IMR-90 (cell line): ENCODE measurements at regions not wholly inside any gene's neighbourhood (a gene's known extent, or its start where the extent isn't known, plus 50 kb on each side); places are given as distances from the start of the nearest gene placed in this dataset.

Experiments
- ATAC-seq: fragments of 200-7000 bp; cut with Tn5 transposase; 2 replicates; pipeline ENCODE4 v1.9.1; 2020; ENCODE audit warnings: low read depth, mild to moderate bottlenecking, moderate library complexity
- BruUV-seq: library from RNA; stranded (reverse); fragments of 400-500 nt; replicated peaks from 2 replicates; lab custom pipeline; 2021; lab: Mats Ljungman, UMichigan
- CTCF ChIA-PET: fragments of 300-600 bp; formaldehyde crosslinking; extraction: SDS; loops from one replicate; lab custom pipeline; 2021; ENCODE audit warnings: antibody characterized with exemption; lab: Yijun Ruan, JAX
- POLR2A ChIA-PET: fragments of 300-600 bp; sonication (Branson Sonifier 250); formaldehyde crosslinking; loops from one replicate; lab custom pipeline; 2022; ENCODE audit warnings: antibody characterized with exemption; ENCODE audit not compliant: unreplicated experiment; lab: Charles Lee
- DNase-seq: peaks from one replicate; pipeline ENCODE4 v3.0.0; 2013
- H2AFZ ChIP-seq: replicated peaks from 2 replicates; pipeline ENCODE3; 2013; ENCODE audit warnings: low read length, mild to moderate bottlenecking; ENCODE audit not compliant: poor library complexity
- H2AK5ac ChIP-seq: 2 replicates; pipeline ENCODE4 v1.6.1; 2013; ENCODE audit warnings: low read depth, low read length, inconsistent platforms
- H2AK9ac ChIP-seq: replicated peaks from 2 replicates; pipeline ENCODE3; 2013; ENCODE audit warnings: mild to moderate bottlenecking, low read depth, low read length, moderate library complexity; ENCODE audit not compliant: poor library complexity
- H2BK120ac ChIP-seq: 2 replicates; pipeline ENCODE4 v1.6.1; 2013; ENCODE audit warnings: low read depth, low read length, inconsistent platforms
- H2BK15ac ChIP-seq: 3 replicates; pipeline ENCODE4 v1.6.1; 2013; ENCODE audit warnings: low read depth, low read length, inconsistent platforms
- H2BK20ac ChIP-seq: 2 replicates; pipeline ENCODE4 v1.6.1; 2013; ENCODE audit warnings: low read depth, mild to moderate bottlenecking, inconsistent platforms, low read length, moderate library complexity
- H2BK5ac ChIP-seq: 2 replicates; pipeline ENCODE4 v1.6.1; 2013; ENCODE audit warnings: mild to moderate bottlenecking, low read depth, low read length, inconsistent platforms; ENCODE audit not compliant: poor library complexity, severe bottlenecking
- H3K14ac ChIP-seq: replicated peaks from 2 replicates; pipeline ENCODE4 v1.6.1; 2013; ENCODE audit warnings: low read depth, low read length, inconsistent platforms
- H3K18ac ChIP-seq: 2 replicates; pipeline ENCODE4 v1.6.1; 2013; ENCODE audit warnings: low read depth, low read length, control low read depth
- H3K23ac ChIP-seq: 2 replicates; pipeline ENCODE4 v1.6.1; 2013; ENCODE audit warnings: low read depth, low read length, inconsistent platforms
- H3K27ac ChIP-seq: 2 replicates; pipeline ENCODE4 v1.5.1; 2013; ENCODE audit warnings: mild to moderate bottlenecking, control low read depth, low read length; ENCODE audit not compliant: insufficient read depth
- H3K27me3 ChIP-seq: 2 replicates; pipeline ENCODE4 v1.6.1; 2013; ENCODE audit warnings: low read length; ENCODE audit not compliant: control insufficient read depth, insufficient read depth
- H3K36me3 ChIP-seq: 2 replicates; pipeline ENCODE4 v1.6.1; 2013; ENCODE audit warnings: low read length, mixed read lengths; ENCODE audit not compliant: control insufficient read depth, insufficient read depth
- H3K4ac ChIP-seq: 2 replicates; pipeline ENCODE4 v1.6.1; 2013; ENCODE audit warnings: low read depth, low read length, inconsistent platforms
- H3K4me1 ChIP-seq: 2 replicates; pipeline ENCODE4 v1.6.1; 2013; ENCODE audit warnings: low read length, mixed read lengths; ENCODE audit not compliant: control insufficient read depth, insufficient read depth
- H3K4me2 ChIP-seq: 2 replicates; pipeline ENCODE4 v1.6.1; 2013; ENCODE audit warnings: low read depth, mild to moderate bottlenecking, control low read depth, low read length, moderate library complexity
- H3K4me3 ChIP-seq: 2 replicates; pipeline ENCODE4 v1.5.1; 2013; ENCODE audit warnings: low read depth, mild to moderate bottlenecking, control low read depth, low read length, moderate library complexity; ENCODE audit not compliant: insufficient read depth
- H3K56ac ChIP-seq: 2 replicates; pipeline ENCODE4 v1.6.1; 2013; ENCODE audit warnings: low read length, inconsistent platforms; ENCODE audit not compliant: insufficient read depth; ENCODE audit errors: extremely low read depth
- H3K79me1 ChIP-seq, 2 experiments: 2 replicates each; pipeline ENCODE4 v1.6.1; 2013; ENCODE audit warnings: low read length in 2 of 2, inconsistent platforms in 1 of 2, low read depth in 1 of 2
- H3K9ac ChIP-seq: 2 replicates; pipeline ENCODE4 v1.6.1; 2013; ENCODE audit warnings: low read depth, low read length, control low read depth
- H3K9me1 ChIP-seq: 2 replicates; pipeline ENCODE4 v1.6.1; 2013; ENCODE audit warnings: low read length, inconsistent platforms; ENCODE audit not compliant: insufficient read depth
- H3K9me3 ChIP-seq: 2 replicates; pipeline ENCODE4 v1.6.1; 2013; ENCODE audit warnings: low read length; ENCODE audit not compliant: control insufficient read depth, insufficient read depth
- H4K20me1 ChIP-seq: 2 replicates; pipeline ENCODE4 v1.6.1; 2013; ENCODE audit warnings: low read length, inconsistent platforms; ENCODE audit not compliant: insufficient read depth
- H4K5ac ChIP-seq: 2 replicates; pipeline ENCODE4 v1.6.1; 2013; ENCODE audit warnings: mild to moderate bottlenecking, low read depth, low read length, control low read depth
- H4K8ac ChIP-seq, 2 experiments: 2 replicates each; pipeline ENCODE4 v1.6.1; 2013; ENCODE audit warnings: low read depth in 2 of 2, low read length in 2 of 2, control low read depth in 1 of 2, inconsistent platforms in 1 of 2
- H4K91ac ChIP-seq: 2 replicates; pipeline ENCODE4 v1.6.1; 2013; ENCODE audit warnings: low read depth, low read length, inconsistent platforms; ENCODE audit not compliant: insufficient read depth
- BHLHE40 ChIP-seq: fragments of 150-350 bp; IDR thresholded peaks from 2 replicates; pipeline ENCODE4 v1.6.1; 2016; ENCODE audit warnings: mild to moderate bottlenecking, low read depth, low read length
- FOS ChIP-seq: fragments of 150-350 bp; IDR thresholded peaks from 2 replicates; pipeline ENCODE4 v1.6.1; 2016; ENCODE audit warnings: low read depth, low read length
- MAFK ChIP-seq: IDR thresholded peaks from 2 replicates; pipeline ENCODE4 v1.6.1; 2012; ENCODE audit warnings: low read depth, low read length, improper control_type of control experiment
- MXI1 ChIP-seq: IDR thresholded peaks from 2 replicates; pipeline ENCODE4 v1.6.1; 2012; ENCODE audit warnings: low read depth, mild to moderate bottlenecking, low read length, moderate library complexity, borderline replicate concordance
- NFE2L2 ChIP-seq: fragments of 150-350 bp; IDR thresholded peaks from 2 replicates; pipeline ENCODE4 v1.6.1; 2016; ENCODE audit warnings: low read depth, mild to moderate bottlenecking, low read length
- POLR2A ChIP-seq: IDR thresholded peaks from 2 replicates; pipeline ENCODE4 v1.6.1; 2012; ENCODE audit warnings: mild to moderate bottlenecking, low read depth, low read length
- RAD21 ChIP-seq: IDR thresholded peaks from 2 replicates; pipeline ENCODE4 v1.6.1; 2012; ENCODE audit warnings: low read length, improper control_type of control experiment
- WGBS, 2 experiments: methylation state at CpG; one replicate each; pipeline versions ENCODE4 v1.1.5 to v1.1.7; 2013; ENCODE audit warnings: missing lambda C conversion rate in 2 of 2; ENCODE audit not compliant: insufficient read length in 1 of 2; ENCODE audit errors: extremely low coverage in 2 of 2; 5-methylcytosine and 5-hydroxymethylcytosine counted together
- dilution Hi-C: fragments of 300-500 bp; cut with HindIII; formaldehyde crosslinking; loops from one replicate; pipeline ENCODE4 v1.14.3; 2018; ENCODE audit warnings: low sequenced_read_pairs; ENCODE audit not compliant: unreplicated experiment
- in situ Hi-C: fragments of 300-500 bp; cut with MboI; formaldehyde crosslinking; loops from 3 replicates; pipeline ENCODE4 v1.14.3; 2019; ENCODE audit warnings: low sequenced_read_pairs, inconsistent platforms, mixed read lengths
- intact Hi-C: fragments of 100-400 bp; cut with micrococcal nuclease; formaldehyde crosslinking; loops from 2 replicates; pipeline ENCODE4 v1.10.0; 2022
- TF ChIP-seq, protein P1 (sequence below): fragments of 150-350 bp; IDR thresholded peaks from 2 replicates; pipeline ENCODE4 v1.6.1; 2016; ENCODE audit warnings: low read depth, mild to moderate bottlenecking, low read length, moderate library complexity, borderline replicate concordance
- TF ChIP-seq, protein P2 (sequence below): fragments of 150-350 bp; IDR thresholded peaks from 2 replicates; pipeline ENCODE4 v1.6.1; 2017; ENCODE audit warnings: mild to moderate bottlenecking, antibody characterized with exemption, low read length, low read depth

DNA sequence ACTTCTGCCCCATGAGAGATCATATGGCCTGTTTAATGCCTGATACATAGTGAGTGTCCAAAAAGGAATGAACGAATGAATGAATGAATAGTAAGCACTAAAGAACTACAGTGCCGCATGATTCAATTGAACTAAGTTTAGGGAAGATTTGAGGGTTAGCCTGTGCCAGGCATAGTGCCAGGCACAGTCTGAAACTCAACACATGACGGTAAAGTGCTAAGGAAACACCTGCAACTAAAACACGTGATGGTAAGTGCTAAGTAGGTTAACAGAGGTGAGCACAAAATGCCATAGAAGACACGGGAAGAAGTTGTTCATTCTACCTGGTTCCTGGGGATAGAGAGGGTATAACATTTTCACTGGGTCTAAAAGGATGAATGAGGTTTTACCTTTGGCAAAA lies 93.5 kb upstream of the DBX1 start:
- Histone ChIP-seq H3K9ac (no peak overlapping the region), H3K27me3 (peaks cover 2% of the 10 kb centered on the region; the same call in 1 of the 2 replicates), H3K9me3 (no peaks in the 10 kb centered on the region), H3K4ac (no peak overlapping the region), H3K4me2 (no peak overlapping the region), H2BK120ac (no peak overlapping the region), H4K91ac (no peak overlapping the region), H3K56ac (no peak overlapping the region), H3K36me3 (no peaks in the 10 kb centered on the region), H2BK5ac (no peak overlapping the region), H4K5ac (no peak overlapping the region), H2BK20ac (no peak overlapping the region), H2AFZ (no peak overlapping the region), H3K79me1 (no peaks in the 10 kb centered on the region), H4K20me1 (no peaks in the 10 kb centered on the region), H3K9me1 (no peaks in the 10 kb centered on the region), H3K27ac (no peak overlapping the region), H3K4me1 (no peaks in the 10 kb centered on the region), H3K23ac (no peak overlapping the region), H2BK15ac (no peak overlapping the region), H3K18ac (no peak overlapping the region), H2AK5ac (no peak overlapping the region), H3K14ac (no peak overlapping the region), H3K4me3 (no peak overlapping the region), H2AK9ac (no peak overlapping the region), H4K8ac (no peak overlapping the region)
- BruUV-seq, result no TSS peak
- ATAC-seq, result no peak
- 40% methylated on average over 1 of the region's 5 CpGs; no CpG with 5 or more reads in 1 of the 2 experiments for WGBS, 2 experiments
- ChIA-PET POLR2A (no interaction called here), CTCF (no interaction called here)
- DNase-seq, result no peak
- TF ChIP-seq, protein P1, sequence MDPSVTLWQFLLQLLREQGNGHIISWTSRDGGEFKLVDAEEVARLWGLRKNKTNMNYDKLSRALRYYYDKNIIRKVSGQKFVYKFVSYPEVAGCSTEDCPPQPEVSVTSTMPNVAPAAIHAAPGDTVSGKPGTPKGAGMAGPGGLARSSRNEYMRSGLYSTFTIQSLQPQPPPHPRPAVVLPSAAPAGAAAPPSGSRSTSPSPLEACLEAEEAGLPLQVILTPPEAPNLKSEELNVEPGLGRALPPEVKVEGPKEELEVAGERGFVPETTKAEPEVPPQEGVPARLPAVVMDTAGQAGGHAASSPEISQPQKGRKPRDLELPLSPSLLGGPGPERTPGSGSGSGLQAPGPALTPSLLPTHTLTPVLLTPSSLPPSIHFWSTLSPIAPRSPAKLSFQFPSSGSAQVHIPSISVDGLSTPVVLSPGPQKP, result no peak
- no peak for TF ChIP-seq FOS
- TF ChIP-seq MAFK, result no peak
- TF ChIP-seq NFE2L2, result no peak
- TF ChIP-seq POLR2A, result no peak
- no peak for TF ChIP-seq BHLHE40
- TF ChIP-seq RAD21, result no peak
- no peak for TF ChIP-seq MXI1
- TF ChIP-seq, protein P2, sequence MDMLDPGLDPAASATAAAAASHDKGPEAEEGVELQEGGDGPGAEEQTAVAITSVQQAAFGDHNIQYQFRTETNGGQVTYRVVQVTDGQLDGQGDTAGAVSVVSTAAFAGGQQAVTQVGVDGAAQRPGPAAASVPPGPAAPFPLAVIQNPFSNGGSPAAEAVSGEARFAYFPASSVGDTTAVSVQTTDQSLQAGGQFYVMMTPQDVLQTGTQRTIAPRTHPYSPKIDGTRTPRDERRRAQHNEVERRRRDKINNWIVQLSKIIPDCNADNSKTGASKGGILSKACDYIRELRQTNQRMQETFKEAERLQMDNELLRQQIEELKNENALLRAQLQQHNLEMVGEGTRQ, result no peak
- in situ Hi-C loops, result no loop called here
- intact Hi-C loops, result no loop called here
- dilution Hi-C loops, result no loop called here
